HG03378 (cell line): ENCODE measurements at regions not wholly inside any gene's neighbourhood (a gene's known extent, or its start where the extent isn't known, plus 50 kb on each side); places are given as distances from the start of the nearest gene placed in this dataset.

Experiments used
- ATAC-seq: cut with Tn5 transposase; IDR thresholded peaks from one replicate; pipeline ENCODE4 v1.9.1; 2021; ENCODE audit warnings: mild to moderate bottlenecking, moderate library complexity; ENCODE audit not compliant: unreplicated experiment

DNA sequence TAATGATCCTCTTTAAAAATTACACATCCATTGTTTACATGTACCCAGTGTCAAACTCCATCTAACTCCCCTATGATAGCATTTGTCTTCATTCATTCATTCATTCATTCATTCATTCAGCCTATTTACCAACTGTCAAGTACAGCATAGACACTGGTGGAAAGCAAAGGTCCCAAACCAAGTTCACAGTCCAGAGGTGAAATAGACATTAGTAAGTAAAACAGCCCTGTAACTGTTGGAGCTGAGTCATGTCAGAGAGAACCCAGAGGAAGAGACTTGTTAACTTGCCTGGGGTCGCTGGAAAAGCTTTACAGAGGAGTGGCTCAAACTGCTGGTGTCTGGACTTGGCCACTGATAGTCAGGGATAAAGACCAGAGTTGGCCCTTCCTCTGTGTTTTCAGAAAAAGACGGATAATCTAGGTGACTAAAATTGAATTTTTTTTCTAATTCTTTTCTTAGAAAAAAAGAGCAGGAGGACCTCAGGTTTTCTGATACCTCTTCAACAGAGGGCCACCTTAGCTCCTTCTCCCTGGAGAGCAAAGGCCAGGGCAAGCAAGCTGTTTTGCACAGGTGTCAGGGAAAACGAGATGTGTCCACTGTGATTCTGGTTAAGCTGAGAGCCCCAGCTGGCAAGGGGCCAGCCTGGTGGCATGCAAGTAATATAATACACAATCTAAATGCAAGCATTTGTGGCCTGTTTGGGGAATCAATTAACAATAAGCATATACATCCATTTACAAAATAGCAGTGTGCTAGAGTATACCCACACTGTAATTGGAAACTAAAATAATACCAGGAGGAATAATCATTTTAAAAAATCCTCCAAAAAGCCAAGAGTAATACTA lies 96.7 kb upstream of the SLC14A2 start:
- ATAC-seq = no peak

- no peak for ATAC-seq
Measured at GRCh38 chr18:45519411-45520280, 95.6 kb upstream of the SLC14A2 start.

DNA sequence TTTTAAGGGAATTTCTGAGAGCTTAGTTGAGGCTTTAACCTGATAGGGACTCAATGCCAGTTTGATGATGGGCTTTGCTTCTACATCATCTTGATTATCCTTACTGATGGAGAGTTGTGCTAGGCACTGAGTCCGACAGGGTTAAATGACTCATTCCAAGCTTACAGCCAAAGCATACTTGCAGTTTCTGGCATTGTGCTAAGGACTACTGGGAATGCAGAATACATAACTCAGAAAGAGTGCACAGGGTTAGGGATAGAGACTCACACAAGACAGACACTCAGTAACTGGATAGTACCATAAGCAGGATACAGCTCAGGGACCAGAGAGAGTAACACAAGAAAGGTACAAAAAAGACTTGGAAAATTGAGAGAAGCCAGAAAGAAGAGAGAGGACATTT lies 94.1 kb upstream of the SLC14A2 start:
- ATAC-seq = no peak

DNA sequence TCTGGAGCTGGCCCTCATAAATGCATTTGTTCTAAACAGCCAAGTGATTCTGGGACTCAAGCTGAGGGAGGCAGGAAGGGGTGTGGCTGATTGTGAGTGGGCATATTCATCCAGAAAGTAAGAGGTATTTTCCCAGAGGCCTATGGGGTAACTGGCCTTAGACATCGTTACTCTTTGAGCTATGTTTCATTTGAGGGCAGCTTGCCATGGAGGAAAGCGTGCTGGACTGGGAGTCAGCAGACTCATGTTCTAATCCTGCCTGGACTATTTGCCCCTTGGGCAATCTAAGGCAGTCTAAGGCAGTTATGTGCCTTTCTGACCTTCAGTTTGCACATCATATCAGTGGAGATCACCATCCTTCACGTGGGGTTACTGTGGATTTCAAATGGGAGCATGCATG lies 93.5 kb upstream of the SLC14A2 start:
- ATAC-seq = peak; percentile 68

- ATAC-seq = no peak
Measured at GRCh38 chr18:45522371-45522770, 92.9 kb upstream of the SLC14A2 start.

- ATAC-seq = no peak
Measured at GRCh38 chr18:45525301-45525700, 90.0 kb upstream of the SLC14A2 start.

- no peak for ATAC-seq
Measured at GRCh38 chr18:45526114-45526841, 89.0 kb upstream of the SLC14A2 start.

DNA sequence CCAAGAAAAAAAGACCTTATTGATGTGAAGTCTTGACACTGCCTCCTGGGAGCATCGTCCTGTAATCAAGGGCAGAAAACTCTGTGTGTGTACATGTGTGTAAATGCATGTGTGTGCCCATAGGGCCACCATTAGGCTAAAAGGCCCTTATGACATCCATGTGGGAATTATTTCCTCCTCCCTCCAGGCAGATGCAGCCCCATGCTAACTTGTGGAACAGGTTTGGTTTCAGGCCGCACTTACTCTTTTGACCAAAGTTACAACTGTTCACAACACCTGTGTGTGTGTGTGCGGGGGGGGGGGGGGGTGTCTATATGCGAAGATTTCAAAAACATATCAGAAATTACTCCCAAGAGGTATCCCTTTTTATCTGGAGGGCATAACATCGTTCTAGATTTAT lies 87.4 kb upstream of the SLC14A2 start:
- no peak for ATAC-seq

- ATAC-seq = no peak
Measured at GRCh38 chr18:45528712-45529336, 86.5 kb upstream of the SLC14A2 start.

GRCh38 chr18:45538444-45538843 lies 76.8 kb upstream of the SLC14A2 start:
- ATAC-seq = no peak

DNA sequence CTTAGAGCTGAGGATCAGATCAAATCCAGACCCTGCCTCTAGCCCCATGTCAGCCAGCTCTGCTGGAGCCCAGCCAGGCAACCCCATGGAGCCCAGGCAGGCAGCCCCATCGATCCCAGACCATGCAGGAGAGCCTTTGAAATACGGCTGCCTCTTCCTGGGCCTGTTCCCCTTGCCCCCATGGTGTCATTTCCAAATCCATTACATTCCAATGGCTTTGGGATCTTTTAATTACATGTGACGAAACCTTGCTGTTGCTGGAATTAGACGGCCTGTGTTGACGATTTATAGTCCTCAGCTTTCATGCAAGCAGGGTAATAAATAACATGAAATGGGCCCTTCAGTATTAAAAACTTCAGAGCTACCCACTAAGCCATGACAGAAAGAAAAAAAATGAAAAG lies 75.8 kb upstream of the SLC14A2 start:
- ATAC-seq = no peak

DNA sequence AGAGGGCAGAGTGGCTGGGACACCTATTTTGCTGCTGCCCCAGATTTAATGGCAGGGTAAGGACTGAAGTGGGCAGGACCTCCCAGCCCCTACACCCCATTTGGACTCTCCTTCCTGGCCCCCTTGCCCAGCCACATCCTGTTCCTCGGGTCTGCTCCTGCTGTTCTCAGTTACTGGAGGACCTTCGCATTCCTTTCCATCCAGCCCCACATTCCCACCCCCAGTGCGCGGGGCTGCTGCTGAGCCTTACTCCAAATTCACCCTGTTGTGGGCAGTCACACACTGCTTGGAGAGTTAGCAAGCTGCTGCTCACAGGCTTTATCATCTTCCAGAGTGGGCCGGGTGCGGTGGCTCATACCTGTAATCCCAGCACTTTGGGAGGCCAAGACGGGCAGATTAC lies 75.2 kb upstream of the SLC14A2 start:
- no peak for ATAC-seq

DNA sequence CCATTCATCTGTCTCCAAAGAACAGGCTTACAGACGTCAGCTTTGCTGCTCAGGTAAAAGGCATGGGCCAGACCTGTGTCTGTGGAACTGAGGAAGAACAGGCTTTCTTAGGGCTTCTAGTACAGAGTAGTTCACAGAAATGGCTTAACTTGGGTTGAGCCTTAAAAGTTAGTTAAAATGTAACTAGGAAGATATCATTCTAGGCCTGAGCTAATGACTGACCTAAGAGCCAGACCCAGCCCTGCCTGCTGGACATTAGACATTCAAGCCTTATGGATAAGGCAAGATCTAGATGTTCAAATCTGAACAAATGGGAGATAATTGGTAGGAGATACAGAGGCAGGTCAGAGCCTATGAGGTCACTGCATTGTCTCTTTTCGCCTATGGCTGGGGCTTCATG lies 73.9 kb upstream of the SLC14A2 start:
- no peak for ATAC-seq

DNA sequence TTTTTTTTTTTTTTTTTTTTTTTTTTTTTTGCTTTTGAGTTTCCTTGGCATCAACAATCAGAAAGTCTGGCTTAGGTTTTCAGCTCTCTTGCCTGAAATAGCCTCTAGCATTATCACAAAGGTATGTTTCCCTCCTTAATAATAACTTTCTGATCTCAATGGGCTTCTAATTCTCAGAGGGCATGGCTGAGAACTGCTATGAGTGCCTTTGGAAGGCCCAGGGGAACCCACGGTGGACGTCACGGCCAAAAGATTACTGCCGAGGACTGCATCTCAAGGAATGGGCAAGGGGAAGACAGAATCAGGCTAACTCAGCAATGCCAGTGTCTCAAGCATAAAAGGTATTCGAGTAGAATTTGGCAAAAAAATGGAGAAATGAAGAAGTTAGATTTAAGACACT lies 73.2 kb upstream of the SLC14A2 start:
- ATAC-seq = no peak

GRCh38 chr18:45547910-45548309 lies 67.4 kb upstream of the SLC14A2 start:
- ATAC-seq = no peak

- no peak for ATAC-seq
Measured at GRCh38 chr18:45548614-45549013, 66.7 kb upstream of the SLC14A2 start.

GRCh38 chr18:45549290-45549689 lies 66.0 kb upstream of the SLC14A2 start:
- ATAC-seq = no peak

DNA sequence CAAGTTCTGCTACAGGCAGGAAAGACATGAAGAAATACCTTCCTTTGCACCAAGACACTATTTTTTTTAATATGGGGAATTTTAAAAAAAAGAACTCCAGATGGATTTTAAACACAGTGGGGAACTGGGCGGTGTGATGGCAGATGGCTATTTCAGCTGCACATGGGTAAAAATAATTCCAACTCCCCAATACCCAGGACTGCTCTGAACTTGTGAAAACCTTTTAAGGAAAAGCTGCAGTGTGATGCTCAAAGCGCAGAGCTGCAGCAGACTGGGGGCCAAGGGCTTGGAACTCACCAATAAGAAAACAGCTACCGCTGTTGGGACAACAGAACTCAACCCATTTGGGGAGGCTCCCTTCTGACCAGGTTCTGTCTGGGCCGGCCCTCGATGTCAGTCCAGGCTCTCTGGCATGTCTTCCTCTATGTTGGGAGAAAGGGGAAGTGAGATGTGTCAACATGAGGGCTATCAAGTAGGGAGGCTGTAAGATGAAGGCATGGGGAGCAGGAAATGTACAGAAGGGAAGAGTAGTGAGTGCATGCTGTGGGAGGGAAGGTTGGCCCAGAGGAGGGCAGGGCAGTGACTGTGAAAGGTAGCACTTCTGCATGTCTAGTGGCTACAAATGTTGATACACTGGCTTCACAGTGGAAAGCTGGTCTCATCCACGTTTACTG lies 64.0 kb upstream of the SLC14A2 start:
- no peak for ATAC-seq

DNA sequence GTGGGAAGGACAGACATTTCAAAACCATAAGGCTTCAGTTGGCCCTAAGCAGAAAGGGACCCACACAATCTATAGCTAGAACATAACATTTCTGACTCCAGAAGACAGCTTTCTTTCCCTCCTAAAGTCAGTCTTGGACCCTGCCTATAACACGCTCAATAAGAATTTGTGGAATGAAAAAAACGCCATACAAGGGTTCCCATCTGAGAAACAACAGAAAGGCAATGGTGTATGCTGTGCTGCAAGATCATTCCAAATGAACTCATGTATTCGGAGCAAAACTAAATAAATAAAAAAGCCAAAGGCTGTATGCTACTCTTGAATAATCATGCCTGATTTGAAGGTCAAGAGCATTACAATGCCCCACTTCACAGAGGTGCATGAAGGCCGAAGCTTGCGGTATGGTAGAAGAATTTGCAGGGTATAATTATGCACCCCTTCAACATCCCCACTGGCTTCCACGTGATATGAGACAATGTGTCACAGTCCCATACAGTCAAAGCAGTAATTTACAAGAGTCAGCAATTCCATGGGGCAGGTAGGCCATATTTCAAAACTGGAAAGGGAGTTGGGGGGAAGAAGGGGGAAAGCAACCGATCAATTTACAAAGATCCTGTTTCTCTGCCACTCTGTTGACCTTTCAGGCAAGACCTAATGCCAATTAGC lies 61.4 kb upstream of the SLC14A2 start:
- no peak for ATAC-seq

DNA sequence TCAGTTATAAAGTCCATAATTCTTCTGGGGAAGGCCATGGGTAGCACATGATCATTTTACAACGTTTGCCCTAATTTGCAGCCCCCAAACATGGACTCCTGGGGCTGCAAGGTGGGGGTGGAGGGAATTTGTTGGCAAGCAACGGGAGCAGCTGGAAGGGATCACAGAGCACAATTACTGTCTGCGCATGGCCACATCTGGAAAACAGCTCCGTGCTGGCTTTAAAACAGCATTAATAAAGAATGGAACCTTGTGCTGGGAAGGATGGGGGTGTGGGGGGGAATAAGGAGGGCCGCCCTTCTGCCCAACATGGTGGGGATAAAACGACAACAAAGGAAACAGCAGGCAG lies 60.9 kb upstream of the SLC14A2 start:
- no peak for ATAC-seq
